H1 (cell line): ENCODE measurements at regions not wholly inside any gene's neighbourhood (a gene's known extent, or its start where the extent isn't known, plus 50 kb on each side); places are given as distances from the start of the nearest gene placed in this dataset.

ENCODE experiments used
- CTCF ChIA-PET: fragments of 300-600 bp; sonication (Branson Sonifier 250); formaldehyde crosslinking; loops from one replicate; lab custom pipeline; 2021; ENCODE audit not compliant: partially characterized antibody; lab: Charles Lee
- POLR2A ChIA-PET: fragments of 300-600 bp; sonication (Branson Sonifier 250); formaldehyde crosslinking; loops from one replicate; lab custom pipeline; 2021; ENCODE audit warnings: inconsistent platforms; ENCODE audit not compliant: partially characterized antibody; lab: Charles Lee
- DNase-seq, 2 experiments: peaks; one replicate each; pipeline versions ENCODE4 v3.0.0 to v3.0.0-alpha.2; 2010 to 2022; ENCODE audit warnings: low spot score in 2 of 2, low read depth in 1 of 2, mixed read lengths in 1 of 2
- FAIRE-seq: peaks from 2 replicates; lab custom pipeline; 2011; peaks lifted over from hg19 to GRCh38; lab: Jason Lieb, UNC
- H2AFZ ChIP-seq: 2 replicates; pipeline ENCODE4 v1.8.1; 2012; ENCODE audit warnings: low read length, inconsistent platforms
- H2AK5ac ChIP-seq: 2 replicates; pipeline ENCODE4 v1.6.1; 2013; ENCODE audit warnings: low read depth, low read length
- H2BK120ac ChIP-seq: replicated peaks from 2 replicates; pipeline ENCODE3; 2013; ENCODE audit warnings: low read depth, low read length, inconsistent platforms
- H2BK12ac ChIP-seq: 2 replicates; pipeline ENCODE4 v1.6.1; 2013; ENCODE audit warnings: low read depth, low read length
- H2BK15ac ChIP-seq: 2 replicates; pipeline ENCODE4 v1.6.1; 2013; ENCODE audit warnings: low read length
- H2BK20ac ChIP-seq: 2 replicates; pipeline ENCODE4 v1.6.1; 2013; ENCODE audit warnings: low read length
- H2BK5ac ChIP-seq: 2 replicates; pipeline ENCODE4 v1.6.1; 2013; ENCODE audit warnings: low read depth, low read length
- H3K14ac ChIP-seq: 2 replicates; pipeline ENCODE4 v1.6.1; 2013; ENCODE audit warnings: inconsistent platforms; ENCODE audit not compliant: insufficient read length
- H3K18ac ChIP-seq: 2 replicates; pipeline ENCODE4 v1.6.1; 2013; ENCODE audit warnings: low read length; ENCODE audit errors: extremely low read depth
- H3K23ac ChIP-seq: 2 replicates; pipeline ENCODE4 v1.6.1; 2013; ENCODE audit warnings: inconsistent platforms; ENCODE audit not compliant: insufficient read length
- H3K23me2 ChIP-seq: 2 replicates; pipeline ENCODE4 v1.6.1; 2013; ENCODE audit warnings: low read depth, low read length
- H3K27ac ChIP-seq: 2 replicates; pipeline ENCODE4 v1.6.1; 2011; ENCODE audit warnings: low read depth, low read length, inconsistent platforms
- H3K27me3 ChIP-seq, 4 experiments: replicated peaks in 1 of 4; 1 replicate in 1 of 4; 2 replicates in 3 of 4; pipeline versions ENCODE4 v1.6.1 to v1.8.1; 2011 to 2013; ENCODE audit warnings: low read length in 3 of 4, mild to moderate bottlenecking in 3 of 4, inconsistent platforms in 2 of 4, mixed read lengths in 2 of 4, moderate library complexity in 1 of 4; ENCODE audit not compliant: control insufficient read depth in 3 of 4, insufficient read depth in 3 of 4; ENCODE audit errors: extremely low read depth in 1 of 4
- H3K36me3 ChIP-seq, 4 experiments: 2 replicates each; pipeline versions ENCODE4 v1.6.1 to v1.8.1; 2011 to 2013; ENCODE audit warnings: mild to moderate bottlenecking in 4 of 4, low read length in 3 of 4, moderate library complexity in 2 of 4, control low read depth in 1 of 4, inconsistent platforms in 1 of 4; ENCODE audit not compliant: insufficient read depth in 4 of 4, control insufficient read depth in 2 of 4
- H3K4ac ChIP-seq: replicated peaks from 2 replicates; pipeline ENCODE3; 2013; ENCODE audit warnings: low read length, low read depth, mixed read lengths, inconsistent platforms; ENCODE audit not compliant: insufficient read length
- H3K4me1 ChIP-seq, 4 experiments: replicated peaks in 1 of 4; 1 replicate in 1 of 4; 2 replicates in 3 of 4; pipeline versions ENCODE4 v1.6.1 to v1.8.1; 2011 to 2013; ENCODE audit warnings: low read length in 3 of 4, inconsistent platforms in 2 of 4, mixed read lengths in 1 of 4; ENCODE audit not compliant: insufficient read depth in 4 of 4, control insufficient read depth in 3 of 4
- H3K4me2 ChIP-seq, 2 experiments: 2 replicates each; pipeline versions ENCODE4 v1.6.1 to v1.8.1; 2011 to 2013; ENCODE audit warnings: low read depth in 2 of 2, low read length in 2 of 2, control low read depth in 1 of 2, inconsistent platforms in 1 of 2, mild to moderate bottlenecking in 1 of 2; ENCODE audit not compliant: insufficient read depth in 1 of 2
- H3K4me3 ChIP-seq, 4 experiments: fragments of 200-600, 300-600 bp in 1 of 4; sonication (generic), shearing (Covaris generic), sonication (Bioruptor Twin) in 1 of 4; 2 replicates each; pipeline versions ENCODE4 v1.5.1 to v1.8.1; 2011 to 2016; ENCODE audit warnings: low read length in 4 of 4, low read depth in 3 of 4, control low read depth in 2 of 4, inconsistent platforms in 2 of 4, mild to moderate bottlenecking in 2 of 4, mixed read lengths in 1 of 4, moderate library complexity in 1 of 4; ENCODE audit not compliant: insufficient read depth in 2 of 4; ENCODE audit errors: extremely low read depth in 1 of 4
- H3K56ac ChIP-seq: replicated peaks from 2 replicates; pipeline ENCODE3; 2013; ENCODE audit warnings: low read depth, mild to moderate bottlenecking, mixed read lengths, low read length, inconsistent platforms; ENCODE audit not compliant: insufficient read length
- H3K79me1 ChIP-seq: 2 replicates; pipeline ENCODE4 v1.6.1; 2013; ENCODE audit warnings: low read depth, low read length, control low read depth
- H3K79me2 ChIP-seq, 2 experiments: 2 replicates each; pipeline versions ENCODE4 v1.6.1 to v1.8.1; 2012 to 2013; ENCODE audit warnings: low read length in 2 of 2, mild to moderate bottlenecking in 2 of 2, inconsistent platforms in 1 of 2; ENCODE audit not compliant: insufficient read depth in 2 of 2, control insufficient read depth in 1 of 2
- H3K9ac ChIP-seq, 4 experiments: replicated peaks in 1 of 4; 1 replicate in 1 of 4; 2 replicates in 3 of 4; pipeline versions ENCODE4 v1.6.1 to v1.8.1; 2011 to 2013; ENCODE audit warnings: low read depth in 3 of 4, low read length in 3 of 4, control low read depth in 2 of 4, mild to moderate bottlenecking in 2 of 4, moderate library complexity in 2 of 4, inconsistent platforms in 1 of 4; ENCODE audit errors: extremely low read depth in 1 of 4
- H3K9me3 ChIP-seq, 2 experiments: 2 replicates each; pipeline versions ENCODE4 v1.6.1 to v1.8.1; 2012 to 2013; ENCODE audit warnings: mild to moderate bottlenecking in 2 of 2, moderate library complexity in 2 of 2, control low read depth in 1 of 2, inconsistent platforms in 1 of 2, low read depth in 1 of 2, low read length in 1 of 2, mixed read lengths in 1 of 2; ENCODE audit not compliant: insufficient read depth in 2 of 2
- H4K20me1 ChIP-seq, 2 experiments: replicated peaks in 1 of 2; 2 replicates each; pipeline versions ENCODE3 to v1.8.1; 2011 to 2013; ENCODE audit warnings: inconsistent platforms in 2 of 2, low read length in 2 of 2, mild to moderate bottlenecking in 1 of 2; ENCODE audit not compliant: insufficient read depth in 2 of 2, control insufficient read depth in 1 of 2
- H4K5ac ChIP-seq: 2 replicates; pipeline ENCODE4 v1.6.1; 2013; ENCODE audit warnings: low read length, low read depth, mixed read lengths, inconsistent platforms; ENCODE audit not compliant: insufficient read length
- H4K8ac ChIP-seq: 2 replicates; pipeline ENCODE4 v1.8.0; 2013; ENCODE audit warnings: mild to moderate bottlenecking, moderate library complexity, low read length, inconsistent platforms; ENCODE audit not compliant: insufficient read depth; ENCODE audit errors: extremely low read depth
- H4K91ac ChIP-seq: replicated peaks from 2 replicates; pipeline ENCODE3; 2013; ENCODE audit warnings: low read length, mixed read lengths, inconsistent platforms; ENCODE audit not compliant: insufficient read length
- BRCA1 ChIP-seq: IDR thresholded peaks from 2 replicates; pipeline ENCODE4 v1.6.1; 2012; ENCODE audit warnings: low read depth, low read length, improper control_type of control experiment
- CEBPB ChIP-seq: IDR thresholded peaks from 2 replicates; pipeline ENCODE4 v1.6.1; 2012; ENCODE audit warnings: low read depth, low read length
- CHD2 ChIP-seq: IDR thresholded peaks from 2 replicates; pipeline ENCODE4 v1.6.1; 2012; ENCODE audit warnings: low read length, improper control_type of control experiment
- GTF2F1 ChIP-seq: IDR thresholded peaks from 2 replicates; pipeline ENCODE4 v1.6.1; 2012; ENCODE audit warnings: low read depth, low read length, improper control_type of control experiment, borderline replicate concordance
- JUN ChIP-seq: IDR thresholded peaks from 2 replicates; pipeline ENCODE4 v1.6.1; 2011; ENCODE audit warnings: low read depth, mild to moderate bottlenecking, improper control_type of control experiment, low read length
- MAFK ChIP-seq: IDR thresholded peaks from 2 replicates; pipeline ENCODE4 v1.6.1; 2012; ENCODE audit warnings: low read depth, mild to moderate bottlenecking, improper control_type of control experiment, low read length
- NRF1 ChIP-seq: IDR thresholded peaks from 2 replicates; pipeline ENCODE4 v1.6.1; 2011; ENCODE audit warnings: mild to moderate bottlenecking, low read depth, low read length, improper control_type of control experiment
- PHF8 ChIP-seq: fragments of 200-600 bp; sonication (generic); conservative IDR thresholded peaks from 2 replicates; pipeline ENCODE4 v1.7.1; 2012; ENCODE audit warnings: low read depth, mild to moderate bottlenecking, inconsistent platforms, low read length, moderate library complexity
- SRF ChIP-seq: IDR thresholded peaks from 2 replicates; pipeline ENCODE4 v1.6.1; 2011; ENCODE audit warnings: mild to moderate bottlenecking, low read depth, low read length, moderate library complexity
- TBP ChIP-seq: IDR thresholded peaks from 2 replicates; pipeline ENCODE4 v1.6.1; 2011; ENCODE audit warnings: low read depth, low read length, improper control_type of control experiment
- YY1 ChIP-seq: IDR thresholded peaks from 2 replicates; pipeline ENCODE4 v1.6.1; 2011; ENCODE audit warnings: low read depth, mild to moderate bottlenecking, low read length
- WGBS, 2 experiments: shearing (Covaris generic) in 1 of 2; methylation state at CpG; one replicate each; pipeline versions ENCODE4 v1.1.6 to v1.1.7; 2013 to 2015; ENCODE audit warnings: low lambda C conversion rate in 2 of 2, mixed read lengths in 2 of 2, inconsistent platforms in 1 of 2, low coverage in 1 of 2, missing lambda C conversion rate in 1 of 2; ENCODE audit not compliant: insufficient replicate concordance in 2 of 2, insufficient coverage in 1 of 2, insufficient read length in 1 of 2; ENCODE audit errors: extremely low coverage in 1 of 2, missing lambda C conversion rate in 1 of 2; 5-methylcytosine and 5-hydroxymethylcytosine counted together

DNA sequence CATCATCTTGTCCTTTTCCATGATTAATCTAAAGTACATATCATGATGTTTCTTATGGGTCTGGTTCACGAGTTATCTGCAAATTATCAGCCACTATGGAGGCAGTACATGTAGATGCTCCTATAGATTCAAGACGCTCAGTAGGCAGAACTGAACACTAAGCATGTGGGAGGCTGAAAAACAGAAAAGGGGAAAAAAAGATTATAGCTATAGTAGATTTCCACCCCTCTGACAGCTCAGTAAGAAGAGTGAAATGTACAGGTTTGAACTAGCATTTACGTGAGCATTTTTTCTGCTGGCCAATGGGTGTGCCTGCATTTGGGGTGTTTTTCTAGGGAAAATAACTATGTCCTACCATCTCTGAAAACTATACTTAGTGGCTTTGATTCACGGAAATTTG lies 308.9 kb downstream of the ZEB2 start:
- Histone ChIP-seq H3K14ac (no peak overlapping the region), H3K4ac (no peak overlapping the region), H2BK15ac (no peak overlapping the region), H2AK5ac (no peak overlapping the region), H2BK20ac (no peak overlapping the region), H3K4me3 (no peak overlapping the region), H3K36me3 (peaks cover 0 to 3% (median 1%) of the 10 kb centered on the region in 4 experiments; a peak in 2 of 8 replicates), H3K9me3 (no peaks in the 10 kb centered on the region), H3K56ac (no peak overlapping the region), H3K79me1 (no peaks in the 10 kb centered on the region), H4K8ac (no peak overlapping the region), H4K20me1 (no peaks in the 10 kb centered on the region), H2AFZ (no peak overlapping the region), H3K79me2 (no peaks in the 10 kb centered on the region), H2BK12ac (no peak overlapping the region), H4K91ac (no peak overlapping the region), H4K5ac (no peak overlapping the region), H2BK5ac (no peak overlapping the region), H3K9ac (no peak overlapping the region), H3K18ac (no peak overlapping the region), H3K23ac (no peak overlapping the region), H3K4me2 (no peak overlapping the region), H3K4me1 (no peaks in the 10 kb centered on the region; a peak in 1 of 7 replicates), H3K23me2 (no peaks in the 10 kb centered on the region), H3K27me3 (no peaks in the 10 kb centered on the region), H3K27ac (no peak overlapping the region), H2BK120ac (no peak overlapping the region)
- TF ChIP-seq GTF2F1, result no peak
- no peak for TF ChIP-seq CHD2
- TF ChIP-seq PHF8, result no peak
- TF ChIP-seq MAFK, result no peak
- no peak for TF ChIP-seq SRF
- TF ChIP-seq YY1, result no peak
- no peak for TF ChIP-seq NRF1
- no peak for TF ChIP-seq BRCA1
- TF ChIP-seq JUN, result no peak
- no peak for TF ChIP-seq TBP
- no peak for TF ChIP-seq CEBPB
- 75% methylated on average over 4 of the region's 4 CpGs; no CpG with 5 or more reads in 1 of the 2 experiments for WGBS, 2 experiments
- CTCF ChIA-PET, result interaction anchor here (0.8 kb wide), 1 partner anchor 10 kb away, joined by 4 read pairs; no protein-coding TSS in a partner anchor
- POLR2A ChIA-PET, result no interaction called here
- DNase-seq (no peak), FAIRE-seq (no peak)
